Sigmoid colon (tissue), 6 donors: ENCODE measurements at regions not wholly inside any gene's neighbourhood (a gene's known extent, or its start where the extent isn't known, plus 50 kb on each side); places are given as distances from the start of the nearest gene placed in this dataset.
A peak's percentile ranks its signal among the peaks of the same experiment; 100 is the strongest.

Experiments
- DNase-seq: peaks from one replicate; pipeline ENCODE4 v3.0.0-alpha.2; 2019
- H3K27ac ChIP-seq, 4 donors: fragments of 200-600 bp; sonication (generic); one replicate each; pipeline ENCODE4 v1.5.1; 2016 to 2019; ENCODE audit warnings: mild to moderate bottlenecking in 1 of 4
- H3K27me3 ChIP-seq, 3 donors: fragments of 200-600 bp; sonication (generic); one replicate each; pipeline ENCODE4 v1.5.1; 2019; ENCODE audit warnings: mild to moderate bottlenecking in 1 of 3
- H3K36me3 ChIP-seq, 4 donors: fragments of 200-600 bp; sonication (generic); one replicate each; pipeline ENCODE4 v1.5.1; 2016 to 2019
- H3K4me1 ChIP-seq, 4 donors: fragments of 200-600 bp; sonication (generic); one replicate each; pipeline ENCODE4 v1.5.1; 2017 to 2019
- H3K4me3 ChIP-seq, 4 donors: fragments of 200-600 bp; sonication (generic); one replicate each; pipeline ENCODE4 v1.5.1; 2017 to 2019; ENCODE audit warnings: mild to moderate bottlenecking in 2 of 4, moderate library complexity in 1 of 4
- H3K9me3 ChIP-seq, 4 donors: fragments of 200-600 bp in 3 of 4; sonication (generic) in 3 of 4; one replicate each; pipeline versions ENCODE4 v1.5.1 to v1.6.1; 2013 to 2019
- EP300 ChIP-seq, 4 donors: sonication (generic); formaldehyde crosslinking; IDR thresholded peaks; one replicate each; pipeline ENCODE4 v1.6.1; 2017; ENCODE audit warnings: antibody characterized with exemption in 4 of 4
- POLR2A ChIP-seq, 2 donors: fragments of 450-650 bp; IDR thresholded peaks; one replicate each; pipeline ENCODE4 v1.6.1; 2016; ENCODE audit warnings: antibody characterized with exemption in 2 of 2, mild to moderate bottlenecking in 2 of 2, moderate library complexity in 2 of 2
- POLR2AphosphoS5 ChIP-seq, 4 donors: sonication (generic); formaldehyde crosslinking; IDR thresholded peaks; one replicate each; pipeline ENCODE4 v1.6.1; 2017; ENCODE audit warnings: antibody characterized with exemption in 4 of 4
- WGBS, 2 donors: extraction: QIAGEN DNeasy Blood & Tissue Kit; methylation state at CpG; one replicate each; pipeline ENCODE4 v1.1.7; 2013; 5-methylcytosine and 5-hydroxymethylcytosine counted together
- intact Hi-C: fragments of 100-400 bp; cut with DNase I; formaldehyde crosslinking; loops from one replicate; pipeline ENCODE4 v1.15.1; 2023
- TF ChIP-seq, protein P1 (sequence below), 4 experiments: fragments of 450-650 bp in 3 of 4; fragments of 200-600 bp in 1 of 4; IDR thresholded peaks; one replicate each; pipeline ENCODE4 v1.5.1; 2016 to 2019; ENCODE audit warnings: antibody characterized with exemption in 4 of 4, mild to moderate bottlenecking in 3 of 4, moderate library complexity in 2 of 4
- donor health status: healthy with polysubstance abuse.
- donor health status: healthy.

DNA sequence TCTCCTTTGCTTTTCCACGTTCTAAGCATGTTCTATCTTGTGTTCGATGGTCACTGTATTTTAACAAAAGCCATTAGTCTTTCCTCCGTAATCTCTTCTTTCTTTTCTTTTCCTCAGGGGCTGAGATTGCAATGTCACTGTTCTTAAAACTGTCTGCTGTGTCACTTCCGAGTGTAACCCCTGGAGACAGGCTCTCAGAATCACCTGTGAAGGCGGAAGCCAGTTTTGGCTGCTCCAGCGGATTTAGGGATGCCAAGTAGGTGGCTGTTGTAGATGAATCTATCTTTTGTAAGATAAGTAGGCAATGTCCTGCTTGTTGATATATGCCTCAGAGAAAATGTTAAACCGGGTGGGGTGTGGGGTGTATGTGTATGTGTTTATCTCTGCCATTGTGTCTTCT lies 94.7 kb upstream of the L3MBTL4 start:
- intact Hi-C loops, result no loop called here
- DNase-seq, result no peak
- H3K27ac ChIP-seq, result no peak overlapping the region
- TF ChIP-seq POLR2A (IDR thresholded peaks at IDR 0.05), result no peak
- TF ChIP-seq EP300 (IDR thresholded peaks at IDR 0.05), result no peak
- TF ChIP-seq, protein P1, sequence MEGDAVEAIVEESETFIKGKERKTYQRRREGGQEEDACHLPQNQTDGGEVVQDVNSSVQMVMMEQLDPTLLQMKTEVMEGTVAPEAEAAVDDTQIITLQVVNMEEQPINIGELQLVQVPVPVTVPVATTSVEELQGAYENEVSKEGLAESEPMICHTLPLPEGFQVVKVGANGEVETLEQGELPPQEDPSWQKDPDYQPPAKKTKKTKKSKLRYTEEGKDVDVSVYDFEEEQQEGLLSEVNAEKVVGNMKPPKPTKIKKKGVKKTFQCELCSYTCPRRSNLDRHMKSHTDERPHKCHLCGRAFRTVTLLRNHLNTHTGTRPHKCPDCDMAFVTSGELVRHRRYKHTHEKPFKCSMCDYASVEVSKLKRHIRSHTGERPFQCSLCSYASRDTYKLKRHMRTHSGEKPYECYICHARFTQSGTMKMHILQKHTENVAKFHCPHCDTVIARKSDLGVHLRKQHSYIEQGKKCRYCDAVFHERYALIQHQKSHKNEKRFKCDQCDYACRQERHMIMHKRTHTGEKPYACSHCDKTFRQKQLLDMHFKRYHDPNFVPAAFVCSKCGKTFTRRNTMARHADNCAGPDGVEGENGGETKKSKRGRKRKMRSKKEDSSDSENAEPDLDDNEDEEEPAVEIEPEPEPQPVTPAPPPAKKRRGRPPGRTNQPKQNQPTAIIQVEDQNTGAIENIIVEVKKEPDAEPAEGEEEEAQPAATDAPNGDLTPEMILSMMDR (IDR thresholded peaks at IDR 0.05), result no peak
- TF ChIP-seq POLR2AphosphoS5 (IDR thresholded peaks at IDR 0.05), result no peak
- WGBS, 2 donors, result 61 to 74% methylated on average over 7 of the region's 7 CpGs
- no peak overlapping the region for H3K4me3 ChIP-seq
- no peaks in the 10 kb centered on the region for H3K36me3 ChIP-seq
- H3K9me3 ChIP-seq, result no peaks in the 10 kb centered on the region
- H3K27me3 ChIP-seq, result no peaks in the 10 kb centered on the region
- peaks cover 0 to 5% (median 0%) of the 10 kb centered on the region in 4 donors for H3K4me1 ChIP-seq

- DNase-seq, result no peak
- H3K4me1 ChIP-seq, result peaks cover 0 to 5% (median 0%) of the 10 kb centered on the region in 4 donors
- intact Hi-C loops, result no loop called here
- TF ChIP-seq, protein P1 (IDR thresholded peaks at IDR 0.05), result no peak
- TF ChIP-seq EP300 (IDR thresholded peaks at IDR 0.05), result no peak
- no peak for TF ChIP-seq POLR2AphosphoS5 (IDR thresholded peaks at IDR 0.05)
- no peak for TF ChIP-seq POLR2A (IDR thresholded peaks at IDR 0.05)
- H3K27me3 ChIP-seq, result no peaks in the 10 kb centered on the region
- no peak overlapping the region for H3K27ac ChIP-seq
- no peaks in the 10 kb centered on the region for H3K36me3 ChIP-seq
- no peak overlapping the region for H3K4me3 ChIP-seq
- 13 to 35% methylated on average over 2 of the region's 2 CpGs for WGBS, 2 donors
- no peaks in the 10 kb centered on the region for H3K9me3 ChIP-seq
These were observed 95.1 kb upstream of the L3MBTL4 start for GRCh38 chr18:6509832-6510231.

DNA sequence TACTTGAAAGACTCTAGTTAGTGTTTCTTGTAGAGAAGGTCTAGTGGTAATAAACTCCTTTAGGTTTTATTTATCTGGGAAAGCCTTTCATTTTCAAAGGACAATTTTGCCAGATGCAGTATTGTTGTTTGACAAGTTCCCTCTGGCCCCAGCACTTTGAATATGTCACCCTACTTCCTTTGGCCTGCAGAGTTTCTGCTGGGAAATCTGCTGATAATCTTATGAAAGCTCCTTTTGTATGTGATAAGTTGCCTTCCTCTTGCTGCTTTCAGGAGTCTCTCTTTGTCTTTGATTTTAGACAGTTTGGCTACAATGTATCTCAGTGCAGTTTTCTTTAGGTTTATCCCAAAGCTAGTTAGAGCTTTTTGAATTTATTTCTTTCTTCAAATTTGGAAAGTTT lies 106.2 kb upstream of the L3MBTL4 start:
- no peak overlapping the region for H3K27ac ChIP-seq

GRCh38 chr18:6521803-6522418 lies 107.2 kb upstream of the L3MBTL4 start:
- no peaks in the 10 kb centered on the region for H3K27me3 ChIP-seq
- no peak for DNase-seq
- no peak overlapping the region for H3K4me3 ChIP-seq
- H3K4me1 ChIP-seq, result no peaks in the 10 kb centered on the region
- no peak for TF ChIP-seq EP300 (IDR thresholded peaks at IDR 0.05)
- TF ChIP-seq, protein P1 (IDR thresholded peaks at IDR 0.05), result peak in 2 of 4 experiments; percentile 31 to 39
- intact Hi-C loops, result no loop called here
- WGBS, 2 donors, result 46 to 64% methylated on average over 1 of the region's 1 CpG
- H3K36me3 ChIP-seq, result no peaks in the 10 kb centered on the region
- H3K27ac ChIP-seq, result no peak overlapping the region
- H3K9me3 ChIP-seq, result no peaks in the 10 kb centered on the region

More for the DNA sequence above, 106.2 kb upstream of the L3MBTL4 start:
- no peaks in the 10 kb centered on the region for H3K27me3 ChIP-seq
- TF ChIP-seq, protein P1 (IDR thresholded peaks at IDR 0.05), result no peak
- TF ChIP-seq EP300 (IDR thresholded peaks at IDR 0.05) (no peak), POLR2AphosphoS5 (IDR thresholded peaks at IDR 0.05) (no peak), POLR2A (IDR thresholded peaks at IDR 0.05) (no peak)
- no peak overlapping the region for H3K4me3 ChIP-seq
- no peak for DNase-seq
- H3K9me3 ChIP-seq, result no peaks in the 10 kb centered on the region
- H3K36me3 ChIP-seq, result no peaks in the 10 kb centered on the region
- intact Hi-C loops, result no loop called here
- no peaks in the 10 kb centered on the region for H3K4me1 ChIP-seq

- intact Hi-C loops, result no loop called here
- Histone ChIP-seq H3K27me3 (no peaks in the 10 kb centered on the region), H3K9me3 (no peaks in the 10 kb centered on the region), H3K4me3 (no peak overlapping the region), H3K27ac (no peak overlapping the region), H3K36me3 (no peaks in the 10 kb centered on the region), H3K4me1 (no peaks in the 10 kb centered on the region)
- TF ChIP-seq POLR2AphosphoS5 (IDR thresholded peaks at IDR 0.05) (no peak), EP300 (IDR thresholded peaks at IDR 0.05) (no peak), POLR2A (IDR thresholded peaks at IDR 0.05) (no peak)
- TF ChIP-seq, protein P1 (IDR thresholded peaks at IDR 0.05), result no peak
- WGBS, 2 donors, result 29 to 59% methylated on average over 2 of the region's 2 CpGs
- no peak for DNase-seq
These were observed 110.9 kb upstream of the L3MBTL4 start for GRCh38 chr18:6525604-6526003.
